ENCODE measurements at regions not wholly inside any gene's neighbourhood (a gene's known extent, or its start where the extent isn't known, plus 50 kb on each side); places are given as distances from the start of the nearest gene placed in this dataset.

DNA sequence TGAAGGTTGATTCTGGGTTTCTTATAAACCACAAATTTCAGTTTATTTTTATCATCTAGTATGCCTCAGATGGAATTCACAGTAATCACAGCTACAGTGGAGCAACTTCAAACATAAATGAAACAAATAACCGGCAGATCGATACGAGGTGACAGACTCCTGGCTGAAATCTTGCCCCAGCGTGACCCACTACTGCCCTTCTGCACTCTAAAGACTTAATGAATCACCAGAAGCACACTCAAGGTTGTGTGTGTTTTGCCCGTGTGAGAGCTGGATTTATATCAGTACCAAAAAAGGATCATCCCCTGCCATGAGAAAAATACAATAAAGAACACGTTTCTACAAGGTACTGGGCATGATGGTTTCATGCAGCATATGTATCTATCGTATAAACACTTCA lies 161.7 kb downstream of the KLF12 start:
- Mint-ChIP-seq H3K27me3 (no peaks in the 10 kb centered on the region), H3K9me3 (ENCODE audit: low read depth) (peaks cover 22% of the 10 kb centered on the region), H3K27ac (no peak overlapping the region), H3K36me3 (ENCODE audit: insufficient read depth) (peaks cover 9% of the 10 kb centered on the region), H3K4me3 (ENCODE audit: low read depth) (no peak overlapping the region), H3K4me1 (ENCODE audit: low read depth) (peaks cover 6% of the 10 kb centered on the region)
- no peak for DNase-seq (ENCODE audit: low spot score, unreplicated experiment)
- TF ChIP-seq CTCF (IDR thresholded peaks at IDR 0.05; ENCODE audit: unreplicated experiment), result no peak

DNA sequence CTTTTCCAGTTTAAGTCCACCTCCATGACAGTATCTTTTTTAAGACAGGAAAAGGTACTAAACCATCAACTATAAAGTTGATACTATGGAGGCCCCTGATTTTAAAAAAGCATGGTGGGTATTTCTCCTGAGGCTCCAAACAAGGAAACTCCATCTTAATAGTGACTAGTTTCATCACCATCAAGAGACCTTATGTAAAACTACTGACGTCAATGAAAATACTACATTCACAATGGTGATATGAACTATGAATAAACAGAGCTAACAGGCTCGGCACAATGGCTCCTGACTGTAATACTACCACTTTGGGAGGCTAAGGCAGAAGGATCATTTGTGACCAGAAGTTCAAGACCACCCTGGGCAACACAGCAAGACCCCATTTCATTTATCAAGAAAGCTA lies 162.7 kb downstream of the KLF12 start:
- Mint-ChIP-seq H3K27ac (no peak overlapping the region), H3K4me3 (ENCODE audit: low read depth) (no peak overlapping the region), H3K36me3 (ENCODE audit: insufficient read depth) (peaks cover 9% of the 10 kb centered on the region), H3K9me3 (ENCODE audit: low read depth) (peaks cover 20% of the 10 kb centered on the region), H3K4me1 (ENCODE audit: low read depth) (peaks cover 5% of the 10 kb centered on the region), H3K27me3 (no peaks in the 10 kb centered on the region)
- DNase-seq (ENCODE audit: low spot score, unreplicated experiment), result no peak
- TF ChIP-seq CTCF (IDR thresholded peaks at IDR 0.05; ENCODE audit: unreplicated experiment), result no peak

DNA sequence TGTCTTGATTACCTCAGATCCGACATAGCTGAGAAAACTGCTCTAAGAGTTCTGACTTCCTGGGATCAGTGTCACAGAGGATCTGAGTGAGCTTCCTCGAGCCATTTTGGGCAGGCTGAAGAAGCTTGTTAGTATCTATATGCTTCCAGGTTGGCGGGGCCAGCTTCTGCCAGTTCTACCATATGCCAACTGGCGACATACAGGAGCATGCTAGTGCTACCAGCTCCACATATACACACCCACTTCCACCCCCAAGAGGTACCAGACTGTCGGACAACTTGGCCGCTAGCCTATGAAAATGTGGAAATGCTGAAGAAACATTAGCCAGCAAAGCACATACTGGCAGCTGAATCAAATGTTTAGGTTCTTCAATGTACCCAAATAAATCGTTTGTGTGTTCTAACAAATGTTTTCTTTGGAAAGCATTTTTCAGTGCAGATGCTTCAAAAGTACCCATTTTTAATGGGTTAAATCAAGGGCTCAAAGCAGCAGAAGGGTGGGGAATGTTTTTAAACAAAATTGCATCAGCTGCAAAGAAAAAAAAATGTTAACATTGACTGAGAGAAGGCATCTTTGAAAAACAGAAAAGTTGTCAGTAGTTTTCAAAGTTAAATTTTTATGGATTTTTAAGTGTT lies 163.7 kb downstream of the KLF12 start:
- DNase-seq (ENCODE audit: low spot score, unreplicated experiment), result no peak
- TF ChIP-seq CTCF (IDR thresholded peaks at IDR 0.05; ENCODE audit: unreplicated experiment), result no peak
- H3K27ac Mint-ChIP-seq, result no peak overlapping the region
- H3K4me1 Mint-ChIP-seq (ENCODE audit: low read depth), result peaks cover 3% of the 10 kb centered on the region
- H3K36me3 Mint-ChIP-seq (ENCODE audit: insufficient read depth), result peaks cover 6% of the 10 kb centered on the region
- H3K27me3 Mint-ChIP-seq, result no peaks in the 10 kb centered on the region
- H3K4me3 Mint-ChIP-seq (ENCODE audit: low read depth), result no peak overlapping the region
- peaks cover 15% of the 10 kb centered on the region for H3K9me3 Mint-ChIP-seq (ENCODE audit: low read depth)

GRCh38 chr13:73967397-73968165 lies 166.6 kb downstream of the KLF12 start:
- no peaks in the 10 kb centered on the region for H3K27me3 Mint-ChIP-seq
- DNase-seq (ENCODE audit: low spot score, unreplicated experiment), result no peak
- no peak for TF ChIP-seq CTCF (IDR thresholded peaks at IDR 0.05; ENCODE audit: unreplicated experiment)
- no peaks in the 10 kb centered on the region for H3K9me3 Mint-ChIP-seq (ENCODE audit: low read depth)
- H3K4me3 Mint-ChIP-seq (ENCODE audit: low read depth), result no peak overlapping the region
- H3K36me3 Mint-ChIP-seq (ENCODE audit: insufficient read depth), result no peaks in the 10 kb centered on the region
- no peak overlapping the region for H3K27ac Mint-ChIP-seq
- H3K4me1 Mint-ChIP-seq (ENCODE audit: low read depth), result peaks cover under 1% of the 10 kb centered on the region

DNA sequence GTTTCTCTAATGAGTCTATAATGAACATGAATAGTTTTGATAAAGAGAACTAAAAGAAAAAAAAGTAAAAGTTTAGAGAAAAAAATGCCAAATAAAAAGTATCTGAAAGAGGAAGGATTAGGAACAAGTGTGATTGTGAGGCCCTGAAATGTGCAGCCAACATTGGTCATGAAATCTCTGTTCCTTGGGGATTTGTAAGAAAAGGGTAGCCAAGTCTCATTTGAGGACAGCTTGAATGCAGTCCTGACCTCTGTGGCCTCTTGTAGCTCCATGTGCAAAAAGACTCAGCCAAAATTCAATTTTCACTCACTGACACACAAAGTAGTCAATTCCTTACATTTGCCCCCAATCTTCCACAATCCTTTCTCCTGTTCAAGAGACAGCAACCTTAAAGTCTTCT lies 167.9 kb downstream of the KLF12 start:
- Mint-ChIP-seq H3K27ac (no peak overlapping the region), H3K9me3 (ENCODE audit: low read depth) (peaks cover 3% of the 10 kb centered on the region), H3K27me3 (no peaks in the 10 kb centered on the region), H3K4me1 (ENCODE audit: low read depth) (no peaks in the 10 kb centered on the region), H3K36me3 (ENCODE audit: insufficient read depth) (peaks cover 2% of the 10 kb centered on the region), H3K4me3 (ENCODE audit: low read depth) (no peak overlapping the region)
- DNase-seq (ENCODE audit: low spot score, unreplicated experiment), result no peak
- no peak for TF ChIP-seq CTCF (IDR thresholded peaks at IDR 0.05; ENCODE audit: unreplicated experiment)

Measured in progenitor cell of endocrine pancreas (in vitro differentiated cells).